ENCODE measurements at regions not wholly inside any gene's neighbourhood (a gene's known extent, or its start where the extent isn't known, plus 50 kb on each side); places are given as distances from the start of the nearest gene placed in this dataset.

DNA sequence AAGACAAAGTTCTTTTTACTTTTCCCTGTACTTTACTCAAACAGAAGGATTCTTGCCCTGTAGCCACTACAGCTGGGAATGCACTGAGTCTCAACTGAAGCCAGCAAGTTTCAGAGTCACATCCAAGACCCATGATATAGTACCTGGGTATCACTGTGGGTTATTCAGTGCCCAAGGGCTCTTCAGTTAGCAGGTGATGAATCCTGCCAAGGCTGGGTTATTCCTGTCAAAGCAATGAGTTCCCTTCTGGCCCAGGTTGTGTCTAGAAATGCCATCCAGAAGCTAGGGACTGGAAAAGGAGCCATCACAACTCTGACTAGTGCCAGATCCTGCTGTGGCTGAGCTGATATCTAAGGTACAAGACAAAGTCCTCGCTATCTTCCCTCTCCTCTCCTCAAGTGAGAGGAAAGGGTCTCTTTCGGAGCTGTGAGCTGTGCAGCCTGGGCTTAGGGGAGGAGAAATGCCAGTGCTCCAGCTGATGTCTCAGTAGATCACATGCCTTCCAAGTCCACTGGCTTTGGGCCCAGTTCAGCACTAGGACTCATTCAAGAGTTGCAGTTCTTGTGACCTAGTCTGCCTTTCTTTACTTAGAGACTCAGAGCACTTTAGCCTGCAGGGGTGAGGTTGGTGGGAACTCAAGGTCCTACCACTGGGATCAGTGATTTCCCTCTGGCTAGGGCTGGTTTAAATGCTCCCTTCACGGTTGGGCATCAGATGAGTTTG is 369.4 kb downstream of the TBX15 start:
- no peak overlapping the region for H3K4me2 ChIP-seq (ENCODE audit: low read length)
- no peaks in the 10 kb centered on the region for H3K36me3 ChIP-seq (ENCODE audit: insufficient read depth, low read length)
- no peak for DNase-seq (ENCODE audit: low read depth)
- no peak for FAIRE-seq
- TF ChIP-seq, protein P1, sequence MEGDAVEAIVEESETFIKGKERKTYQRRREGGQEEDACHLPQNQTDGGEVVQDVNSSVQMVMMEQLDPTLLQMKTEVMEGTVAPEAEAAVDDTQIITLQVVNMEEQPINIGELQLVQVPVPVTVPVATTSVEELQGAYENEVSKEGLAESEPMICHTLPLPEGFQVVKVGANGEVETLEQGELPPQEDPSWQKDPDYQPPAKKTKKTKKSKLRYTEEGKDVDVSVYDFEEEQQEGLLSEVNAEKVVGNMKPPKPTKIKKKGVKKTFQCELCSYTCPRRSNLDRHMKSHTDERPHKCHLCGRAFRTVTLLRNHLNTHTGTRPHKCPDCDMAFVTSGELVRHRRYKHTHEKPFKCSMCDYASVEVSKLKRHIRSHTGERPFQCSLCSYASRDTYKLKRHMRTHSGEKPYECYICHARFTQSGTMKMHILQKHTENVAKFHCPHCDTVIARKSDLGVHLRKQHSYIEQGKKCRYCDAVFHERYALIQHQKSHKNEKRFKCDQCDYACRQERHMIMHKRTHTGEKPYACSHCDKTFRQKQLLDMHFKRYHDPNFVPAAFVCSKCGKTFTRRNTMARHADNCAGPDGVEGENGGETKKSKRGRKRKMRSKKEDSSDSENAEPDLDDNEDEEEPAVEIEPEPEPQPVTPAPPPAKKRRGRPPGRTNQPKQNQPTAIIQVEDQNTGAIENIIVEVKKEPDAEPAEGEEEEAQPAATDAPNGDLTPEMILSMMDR (IDR thresholded peaks at IDR 0.05; ENCODE audit: insufficient read depth, low read depth, low read length): no peak
- TF ChIP-seq EZH2 (IDR thresholded peaks at IDR 0.05; ENCODE audit: insufficient read depth, low read length): no peak
- no peaks in the 10 kb centered on the region for H3K79me2 ChIP-seq (ENCODE audit: insufficient read depth, low read length)
- H3K27ac ChIP-seq (ENCODE audit: low read depth, low read length): no peak overlapping the region
- no peaks in the 10 kb centered on the region for H3K9me3 ChIP-seq (ENCODE audit: insufficient read depth, low read depth, low read length)
- no peak overlapping the region for H3K4me3 Mint-ChIP-seq (ENCODE audit: unreplicated experiment)
- no peaks in the 10 kb centered on the region for H3K27me3 ChIP-seq (ENCODE audit: insufficient read depth, low read length)
- H3K9ac ChIP-seq (ENCODE audit: low read length): no peak overlapping the region
- H3K4me1 ChIP-seq (ENCODE audit: insufficient read depth, low read length): no peaks in the 10 kb centered on the region
- H3K27ac Mint-ChIP-seq (ENCODE audit: unreplicated experiment): no peak overlapping the region
- no peaks in the 10 kb centered on the region for H4K20me1 ChIP-seq (ENCODE audit: insufficient read depth, low read length)
- no peaks in the 10 kb centered on the region for H3K4me1 Mint-ChIP-seq (ENCODE audit: low read depth, unreplicated experiment)
- no peaks in the 10 kb centered on the region for H3K36me3 Mint-ChIP-seq (ENCODE audit: low read depth, unreplicated experiment)
- no peaks in the 10 kb centered on the region for H3K27me3 Mint-ChIP-seq (ENCODE audit: low read depth, unreplicated experiment)
- no peak overlapping the region for H2AFZ ChIP-seq (ENCODE audit: low read depth, low read length)
- H3K4me3 ChIP-seq (ENCODE audit: insufficient read depth, low read depth, low read length): no peak overlapping the region
- no peaks in the 10 kb centered on the region for H3K9me3 Mint-ChIP-seq (ENCODE audit: unreplicated experiment)

DNA sequence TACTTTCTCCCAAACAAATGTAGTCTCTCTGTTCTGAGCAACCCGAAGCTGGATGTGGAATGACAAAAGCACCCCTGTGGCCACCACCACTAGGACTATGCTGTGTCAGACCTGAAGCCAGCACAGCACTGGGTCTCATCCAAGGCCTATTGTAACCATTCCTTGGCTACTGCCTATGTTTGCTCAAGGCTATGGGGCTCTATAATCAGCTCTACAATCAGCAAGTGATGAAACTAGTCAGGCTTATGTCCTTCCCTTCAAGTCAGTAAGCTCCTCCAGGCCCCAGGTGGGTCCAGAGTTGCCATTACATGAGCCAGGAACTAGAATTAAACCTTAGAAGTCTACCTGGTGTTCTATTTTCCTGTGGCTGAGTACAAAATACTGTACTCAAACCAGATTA is 370.2 kb downstream of the TBX15 start:
- TF ChIP-seq, protein P1 (IDR thresholded peaks at IDR 0.05; ENCODE audit: insufficient read depth, low read depth, low read length): no peak
- TF ChIP-seq EZH2 (IDR thresholded peaks at IDR 0.05; ENCODE audit: insufficient read depth, low read length): no peak
- H3K27me3 ChIP-seq (ENCODE audit: insufficient read depth, low read length): no peaks in the 10 kb centered on the region
- no peaks in the 10 kb centered on the region for H3K9me3 Mint-ChIP-seq (ENCODE audit: unreplicated experiment)
- no peaks in the 10 kb centered on the region for H3K36me3 Mint-ChIP-seq (ENCODE audit: low read depth, unreplicated experiment)
- no peak overlapping the region for H3K4me3 Mint-ChIP-seq (ENCODE audit: unreplicated experiment)
- FAIRE-seq (no peak), DNase-seq (ENCODE audit: low read depth) (no peak)
- H3K27ac Mint-ChIP-seq (ENCODE audit: unreplicated experiment): no peak overlapping the region
- no peaks in the 10 kb centered on the region for H3K4me1 Mint-ChIP-seq (ENCODE audit: low read depth, unreplicated experiment)
- H3K79me2 ChIP-seq (ENCODE audit: insufficient read depth, low read length): no peaks in the 10 kb centered on the region
- no peak overlapping the region for H3K27ac ChIP-seq (ENCODE audit: low read depth, low read length)
- no peaks in the 10 kb centered on the region for H4K20me1 ChIP-seq (ENCODE audit: insufficient read depth, low read length)
- H3K36me3 ChIP-seq (ENCODE audit: insufficient read depth, low read length): no peaks in the 10 kb centered on the region
- H3K9ac ChIP-seq (ENCODE audit: low read length): no peak overlapping the region
- H3K27me3 Mint-ChIP-seq (ENCODE audit: low read depth, unreplicated experiment): no peaks in the 10 kb centered on the region
- H2AFZ ChIP-seq (ENCODE audit: low read depth, low read length): no peak overlapping the region
- no peaks in the 10 kb centered on the region for H3K4me1 ChIP-seq (ENCODE audit: insufficient read depth, low read length)
- no peak overlapping the region for H3K4me3 ChIP-seq (ENCODE audit: insufficient read depth, low read depth, low read length)
- no peak overlapping the region for H3K4me2 ChIP-seq (ENCODE audit: low read length)
- no peaks in the 10 kb centered on the region for H3K9me3 ChIP-seq (ENCODE audit: insufficient read depth, low read depth, low read length)

DNA sequence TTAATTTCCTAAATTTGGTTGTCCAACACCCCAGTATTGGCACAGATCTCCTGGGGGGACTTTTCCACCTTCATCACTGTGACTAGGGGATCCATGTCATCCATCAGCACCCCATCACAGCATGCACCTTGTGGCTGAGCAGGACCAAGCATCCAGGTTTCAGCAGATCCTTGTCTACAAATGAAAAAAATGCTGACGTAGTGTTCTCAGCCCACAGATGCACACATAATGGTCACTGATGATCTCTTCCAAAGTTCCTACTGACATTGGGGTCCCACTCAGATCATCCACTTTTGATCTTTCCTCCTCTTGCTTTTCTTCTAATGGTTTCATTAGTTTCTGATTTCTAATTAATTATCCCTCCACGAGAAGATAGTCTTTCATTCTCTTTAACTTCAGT is 373.1 kb downstream of the TBX15 start:
- H3K36me3 ChIP-seq (ENCODE audit: insufficient read depth, low read length): no peaks in the 10 kb centered on the region
- Mint-ChIP-seq H3K4me3 (ENCODE audit: unreplicated experiment) (no peak overlapping the region), H3K27ac (ENCODE audit: unreplicated experiment) (no peak overlapping the region), H3K9me3 (ENCODE audit: unreplicated experiment) (no peaks in the 10 kb centered on the region), H3K27me3 (ENCODE audit: low read depth, unreplicated experiment) (no peaks in the 10 kb centered on the region), H3K4me1 (ENCODE audit: low read depth, unreplicated experiment) (no peaks in the 10 kb centered on the region), H3K36me3 (ENCODE audit: low read depth, unreplicated experiment) (no peaks in the 10 kb centered on the region)
- H4K20me1 ChIP-seq (ENCODE audit: insufficient read depth, low read length): no peaks in the 10 kb centered on the region
- H3K4me2 ChIP-seq (ENCODE audit: low read length): no peak overlapping the region
- H3K4me1 ChIP-seq (ENCODE audit: insufficient read depth, low read length): no peaks in the 10 kb centered on the region
- H2AFZ ChIP-seq (ENCODE audit: low read depth, low read length): no peak overlapping the region
- H3K27ac ChIP-seq (ENCODE audit: low read depth, low read length): no peak overlapping the region
- H3K27me3 ChIP-seq (ENCODE audit: insufficient read depth, low read length): no peaks in the 10 kb centered on the region
- no peaks in the 10 kb centered on the region for H3K79me2 ChIP-seq (ENCODE audit: insufficient read depth, low read length)
- H3K9ac ChIP-seq (ENCODE audit: low read length): no peak overlapping the region
- FAIRE-seq (no peak), DNase-seq (ENCODE audit: low read depth) (no peak)
- TF ChIP-seq, protein P1 (IDR thresholded peaks at IDR 0.05; ENCODE audit: insufficient read depth, low read depth, low read length): no peak
- TF ChIP-seq EZH2 (IDR thresholded peaks at IDR 0.05; ENCODE audit: insufficient read depth, low read length): no peak
- H3K4me3 ChIP-seq (ENCODE audit: insufficient read depth, low read depth, low read length): no peak overlapping the region
- no peaks in the 10 kb centered on the region for H3K9me3 ChIP-seq (ENCODE audit: insufficient read depth, low read depth, low read length)

Data from astrocyte (in vitro differentiated cells and primary cell).